ENCODE measurements at regions not wholly inside any gene's neighbourhood (a gene's known extent, or its start where the extent isn't known, plus 50 kb on each side); places are given as distances from the start of the nearest gene placed in this dataset.

GRCh38 chr9:90546200-90546599 is 96.4 kb downstream of the DIRAS2 start:
- Mint-ChIP-seq H3K36me3 (no peaks in the 10 kb centered on the region), H3K27ac (no peak overlapping the region)
- no peak for DNase-seq (ENCODE audit: low spot score in 2 of 2, unreplicated experiment in 2 of 2)

GRCh38 chr9:90547896-90548295 is 94.7 kb downstream of the DIRAS2 start:
- Mint-ChIP-seq H3K9me3 (peaks cover 19% of the 10 kb centered on the region), H3K4me1 (peaks cover 6% of the 10 kb centered on the region), H3K4me3 (no peak overlapping the region), H3K36me3 (no peaks in the 10 kb centered on the region), H3K27ac (no peak overlapping the region), H3K27me3 (ENCODE audit: low read depth) (no peaks in the 10 kb centered on the region)
- DNase-seq (ENCODE audit: low spot score in 2 of 2, unreplicated experiment in 2 of 2), result no peak
- no peak for TF ChIP-seq CTCF (IDR thresholded peaks at IDR 0.05; ENCODE audit: unreplicated experiment)

More at GRCh38 chr9:90546200-90546599, 96.4 kb downstream of the DIRAS2 start:
- TF ChIP-seq CTCF (IDR thresholded peaks at IDR 0.05; ENCODE audit: unreplicated experiment), result no peak
- Mint-ChIP-seq H3K27me3 (ENCODE audit: low read depth) (no peaks in the 10 kb centered on the region), H3K9me3 (peaks cover 19% of the 10 kb centered on the region), H3K4me3 (no peak overlapping the region), H3K4me1 (peaks cover 6% of the 10 kb centered on the region)

GRCh38 chr9:90552317-90552716 is 90.3 kb downstream of the DIRAS2 start:
- no peak overlapping the region for H3K27ac Mint-ChIP-seq
- H3K27me3 Mint-ChIP-seq (ENCODE audit: low read depth), result no peaks in the 10 kb centered on the region
- H3K4me1 Mint-ChIP-seq, result no peaks in the 10 kb centered on the region
- no peak overlapping the region for H3K4me3 Mint-ChIP-seq
- no peak for DNase-seq (ENCODE audit: low spot score in 2 of 2, unreplicated experiment in 2 of 2)
- H3K36me3 Mint-ChIP-seq, result no peaks in the 10 kb centered on the region
- TF ChIP-seq CTCF (IDR thresholded peaks at IDR 0.05; ENCODE audit: unreplicated experiment), result no peak
- H3K9me3 Mint-ChIP-seq, result peaks cover 19% of the 10 kb centered on the region

GRCh38 chr9:90555351-90556057 is 87.1 kb downstream of the DIRAS2 start:
- no peaks in the 10 kb centered on the region for H3K36me3 Mint-ChIP-seq
- TF ChIP-seq CTCF (IDR thresholded peaks at IDR 0.05; ENCODE audit: unreplicated experiment), result no peak
- no peaks in the 10 kb centered on the region for H3K9me3 Mint-ChIP-seq
- DNase-seq (ENCODE audit: low spot score in 2 of 2, unreplicated experiment in 2 of 2), result no peak
- no peaks in the 10 kb centered on the region for H3K4me1 Mint-ChIP-seq
- no peak overlapping the region for H3K27ac Mint-ChIP-seq
- H3K27me3 Mint-ChIP-seq (ENCODE audit: low read depth), result no peaks in the 10 kb centered on the region
- H3K4me3 Mint-ChIP-seq, result no peak overlapping the region

GRCh38 chr9:90556897-90557675 is 85.5 kb downstream of the DIRAS2 start:
- Mint-ChIP-seq H3K4me1 (no peaks in the 10 kb centered on the region), H3K36me3 (no peaks in the 10 kb centered on the region)

More at GRCh38 chr9:90556897-90557675, 85.5 kb downstream of the DIRAS2 start:
- Mint-ChIP-seq H3K27ac (no peak overlapping the region), H3K9me3 (no peaks in the 10 kb centered on the region), H3K4me3 (no peak overlapping the region), H3K27me3 (ENCODE audit: low read depth) (no peaks in the 10 kb centered on the region)
- no peak for TF ChIP-seq CTCF (IDR thresholded peaks at IDR 0.05; ENCODE audit: unreplicated experiment)
- DNase-seq (ENCODE audit: low spot score in 2 of 2, unreplicated experiment in 2 of 2), result no peak

Measured in mesothelial cell of epicardium (in vitro differentiated cells).